Fibroblast of skin of left quadriceps (primary cell): ENCODE measurements at regions not wholly inside any gene's neighbourhood (a gene's known extent, or its start where the extent isn't known, plus 50 kb on each side); places are given as distances from the start of the nearest gene placed in this dataset.
A peak's percentile ranks its signal among the peaks of the same experiment; 100 is the strongest.
"Not testable (repeated sequence)": the region's sequence is repeated elsewhere in the genome, so short reads cannot be mapped to it uniquely, and the experiment has no call there.

Experiments
- DNase-seq, 2 experiments: peaks; one replicate each; pipeline ENCODE4 v3.0.0-alpha.2; 2013; ENCODE audit warnings: low read depth in 2 of 2

DNA sequence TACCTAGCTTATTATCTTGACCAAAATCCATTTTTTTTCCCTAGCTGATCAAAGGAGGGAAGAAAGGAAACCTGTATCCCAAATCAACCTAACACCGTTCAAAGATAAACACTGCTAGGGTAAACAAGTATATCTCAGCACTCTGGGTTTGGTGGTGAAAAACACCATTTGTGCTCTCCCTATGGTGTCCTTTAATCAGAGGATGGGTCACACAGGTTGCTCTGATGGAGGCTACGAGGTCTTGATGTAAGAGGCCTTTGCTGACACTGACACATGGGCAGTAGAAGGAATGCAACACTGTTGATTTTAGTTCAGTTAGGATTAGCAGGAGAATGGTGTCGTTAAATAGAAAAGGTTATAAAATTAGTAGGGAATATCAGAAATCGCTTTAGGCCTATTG lies 179.3 kb downstream of the HDGFL1 start:
- DNase-seq, result no peak

DNA sequence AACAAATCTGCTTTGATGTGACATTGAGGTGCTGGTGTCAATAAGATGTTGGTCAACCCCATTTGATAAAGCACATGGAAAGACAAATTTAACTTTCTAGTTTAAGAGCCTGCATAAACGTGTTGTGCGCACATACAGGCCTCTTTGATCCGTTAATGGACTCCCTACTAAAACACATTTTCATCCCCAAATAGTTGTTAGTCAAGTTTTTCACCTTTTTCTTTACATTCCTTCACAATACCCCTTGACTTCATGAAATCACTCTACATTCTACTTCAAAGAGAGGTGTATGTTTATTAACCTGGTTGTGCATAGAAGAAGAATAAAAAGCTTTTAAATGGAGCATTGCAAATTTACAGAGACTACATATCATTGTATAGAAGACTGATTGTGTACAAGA lies 180.3 kb downstream of the HDGFL1 start:
- no peak for DNase-seq

DNA sequence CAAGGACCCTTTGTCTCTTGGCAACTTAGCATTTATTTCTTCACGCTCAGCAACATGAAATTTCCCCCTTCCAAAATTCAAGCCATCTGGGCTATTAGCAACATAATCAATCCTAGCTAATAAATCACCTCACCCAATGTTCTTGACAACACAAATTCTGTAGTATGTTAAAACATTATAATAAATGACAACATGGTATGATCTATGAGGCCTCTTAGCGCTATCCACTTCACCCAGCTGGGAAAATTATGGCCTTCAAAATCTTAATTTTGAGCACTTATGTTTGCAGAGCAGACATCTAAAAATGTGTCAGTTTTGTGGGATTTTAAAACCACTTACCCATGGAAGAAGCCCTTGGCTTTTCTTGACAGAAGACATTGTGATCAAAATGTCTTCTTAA lies 181.9 kb downstream of the HDGFL1 start:
- no peak for DNase-seq

DNA sequence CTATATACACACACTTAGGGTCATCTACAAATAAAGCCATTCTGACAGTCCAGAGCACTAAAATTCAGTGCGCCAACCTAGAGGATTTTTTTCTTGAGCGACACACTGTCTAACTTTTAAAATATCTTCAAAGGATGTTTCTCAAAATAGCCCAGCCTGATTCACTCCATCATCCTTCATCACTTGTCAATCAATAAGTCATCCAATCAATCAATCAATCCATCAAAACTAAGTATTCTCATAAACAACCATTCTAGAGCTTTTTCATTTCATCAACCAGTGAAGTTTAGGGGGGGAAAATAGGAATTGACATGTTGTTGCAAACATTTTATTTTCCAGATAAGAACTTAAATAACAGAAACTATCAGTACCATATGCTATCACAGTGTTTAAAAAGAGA lies 183.2 kb downstream of the HDGFL1 start:
- no peak for DNase-seq

DNA sequence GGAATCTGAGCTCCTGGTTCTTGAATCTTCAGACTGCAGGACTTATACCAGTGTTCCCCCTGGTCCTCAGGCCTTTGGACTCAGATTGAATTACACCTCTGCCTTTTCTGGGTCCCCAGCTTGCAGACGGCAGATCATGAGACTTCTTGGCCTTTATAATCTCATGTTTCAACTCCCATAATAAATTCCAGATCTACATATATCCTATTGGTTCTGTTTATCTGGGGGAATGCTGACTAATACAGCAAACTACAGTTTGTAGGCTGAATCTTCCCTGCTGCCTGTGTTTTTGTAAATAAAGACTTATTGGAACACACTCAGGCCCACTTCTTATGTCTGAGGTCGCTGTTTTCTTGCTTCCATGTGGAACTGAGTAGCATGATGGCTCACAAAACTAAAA lies 184.7 kb downstream of the HDGFL1 start:
- DNase-seq, result peak in 1 of 2 experiments; percentile 37

DNA sequence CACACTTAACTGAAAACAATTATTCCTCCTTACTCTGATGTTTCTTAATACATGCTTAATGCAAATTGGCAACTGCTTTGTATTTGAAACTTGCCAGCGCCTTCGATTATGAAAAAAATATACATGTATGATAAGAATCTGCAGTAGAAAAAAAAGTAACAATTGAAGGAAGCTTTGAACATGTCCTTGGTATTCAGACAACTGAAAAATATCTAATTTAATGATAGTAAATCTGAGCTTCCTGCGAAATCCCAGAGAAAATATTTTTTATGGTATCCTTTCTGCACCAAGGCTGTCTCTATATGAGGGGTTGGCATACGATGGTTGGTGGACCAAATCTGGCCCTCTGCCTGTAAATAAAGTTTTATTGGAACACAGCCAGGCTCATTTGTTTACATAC lies 186.2 kb downstream of the HDGFL1 start:
- no peak for DNase-seq

DNA sequence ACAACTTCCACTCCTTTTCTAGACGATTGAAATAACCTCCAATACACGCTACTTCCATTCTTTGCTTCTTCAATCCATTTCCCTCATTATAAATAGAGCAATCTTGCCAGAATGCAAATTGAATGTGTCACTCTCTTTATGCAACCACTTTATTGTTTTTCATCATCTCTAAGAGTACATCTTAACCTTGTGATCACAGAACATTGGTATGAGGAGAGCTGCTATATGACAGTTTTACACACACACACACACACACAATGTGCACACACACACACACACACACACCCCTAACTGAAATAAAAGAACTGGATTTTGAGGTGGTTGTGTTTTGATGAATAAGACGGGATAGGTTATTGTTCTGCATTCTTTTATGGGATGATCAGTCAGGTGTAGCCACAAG lies 187.0 kb downstream of the HDGFL1 start:
- DNase-seq, result peak; percentile 51 to 52

DNA sequence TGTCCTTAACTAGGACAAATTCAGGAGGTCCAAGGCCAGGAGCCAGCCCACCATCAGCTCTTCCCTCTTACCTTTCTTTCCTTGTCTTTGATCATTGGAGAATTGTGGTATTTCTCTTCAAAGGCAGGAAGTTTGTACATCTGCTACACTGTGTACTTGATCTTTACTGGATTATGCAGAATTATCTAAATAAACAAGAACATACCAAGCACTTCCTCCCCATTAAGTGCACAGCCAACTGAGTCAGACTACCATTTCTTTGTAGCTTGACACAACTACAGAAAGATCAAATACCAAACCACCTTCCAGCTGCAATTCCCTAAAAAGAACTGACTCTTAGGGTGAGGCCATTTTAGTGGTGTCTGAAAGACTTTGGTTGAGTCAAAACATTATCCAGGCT lies 195.1 kb downstream of the HDGFL1 start:
- no peak for DNase-seq

DNA sequence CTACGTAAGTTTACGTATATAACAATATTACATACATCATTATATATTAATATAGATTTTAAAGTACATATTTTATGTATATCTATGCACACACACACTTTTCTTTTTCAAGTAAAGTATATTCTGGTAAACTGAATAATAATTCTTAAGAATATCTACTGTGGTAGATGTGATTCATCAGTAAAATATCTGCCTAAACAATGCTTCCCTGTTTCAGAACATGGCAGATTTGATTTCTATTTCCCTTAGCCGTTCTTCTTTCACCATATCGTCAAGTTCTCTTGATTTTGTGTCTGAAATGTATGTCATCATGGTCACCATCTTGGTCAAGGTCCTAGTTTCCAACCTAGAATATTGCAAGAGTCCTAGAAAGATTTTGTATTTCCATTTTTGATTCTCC lies 195.6 kb downstream of the HDGFL1 start:
- no peak for DNase-seq

DNA sequence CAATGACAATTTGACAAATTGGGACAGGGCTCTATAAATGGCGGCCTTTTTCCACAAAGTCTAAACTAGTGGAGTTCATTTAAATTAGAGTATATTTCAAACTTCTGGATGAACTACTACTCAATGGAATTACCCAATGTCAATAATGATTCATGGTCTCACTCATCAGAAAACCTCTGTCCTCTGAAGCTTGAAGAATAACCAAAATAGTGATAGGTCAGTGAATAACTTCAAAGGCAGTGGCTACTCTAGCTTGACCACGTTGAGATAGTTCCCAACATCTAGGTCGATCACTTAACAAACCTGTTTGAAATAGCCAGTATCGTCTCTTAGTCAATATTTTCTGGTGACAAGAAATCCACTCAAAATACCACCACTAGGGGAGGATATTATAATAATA lies 197.6 kb downstream of the HDGFL1 start:
- no peak for DNase-seq

DNA sequence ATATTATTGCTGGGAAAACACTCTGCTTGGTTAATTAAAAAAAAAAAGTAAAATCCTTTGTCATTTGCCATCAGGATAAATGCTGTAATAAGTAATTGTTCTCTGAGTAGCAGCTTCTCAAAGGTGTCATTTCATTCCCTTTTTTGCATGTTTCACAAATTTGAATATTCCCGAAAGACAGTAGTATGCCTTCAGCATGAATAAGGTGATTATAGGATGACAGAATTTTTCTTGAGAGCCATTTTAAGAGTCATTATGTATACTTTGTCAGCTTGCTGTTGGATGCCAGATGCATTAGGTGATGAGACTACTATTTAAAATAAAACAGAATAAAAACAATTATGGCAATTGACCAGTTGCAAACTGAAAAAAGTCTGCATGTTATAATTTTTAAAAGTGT lies 200.7 kb downstream of the HDGFL1 start:
- DNase-seq, result no peak

DNA sequence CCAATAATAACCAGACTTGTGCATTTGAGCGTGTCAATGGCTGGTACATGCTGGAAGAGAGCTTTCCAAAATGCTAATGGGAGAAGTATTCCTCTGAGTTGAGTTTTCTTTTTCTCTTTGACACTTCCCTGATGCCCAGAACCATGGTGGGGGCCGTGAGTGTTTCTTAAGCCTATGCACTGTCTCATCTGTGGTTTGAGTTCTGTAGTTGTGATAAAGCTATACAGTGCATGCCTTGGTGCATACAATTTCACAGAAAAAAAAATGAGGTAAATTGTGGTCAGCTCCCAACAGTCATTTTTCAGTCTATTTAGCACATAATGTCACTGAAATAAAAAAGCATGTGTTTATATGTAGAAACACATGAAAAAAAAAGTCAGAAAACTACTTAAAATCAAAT lies 204.8 kb downstream of the HDGFL1 start:
- no peak for DNase-seq

DNA sequence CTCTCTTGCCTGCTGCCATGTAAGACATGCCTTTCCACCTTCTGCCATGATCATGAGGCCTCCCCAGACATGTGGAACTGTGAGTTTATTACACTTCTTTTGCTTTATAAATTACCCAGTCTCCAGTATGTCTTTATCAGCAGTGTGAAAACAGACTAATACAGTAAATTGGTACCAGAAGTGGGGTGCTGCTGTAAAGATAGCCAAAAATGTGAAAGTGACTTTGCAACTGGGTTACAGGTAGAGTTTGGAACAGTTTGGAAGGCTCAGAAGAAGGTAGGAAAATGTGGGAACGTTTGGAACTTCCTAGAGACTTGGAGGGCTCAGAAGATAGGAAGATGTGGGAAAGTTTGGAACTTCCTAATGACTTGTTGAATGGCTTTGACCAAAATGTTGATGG lies 209.1 kb downstream of the HDGFL1 start:
- DNase-seq, result not testable (repeated sequence)

DNA sequence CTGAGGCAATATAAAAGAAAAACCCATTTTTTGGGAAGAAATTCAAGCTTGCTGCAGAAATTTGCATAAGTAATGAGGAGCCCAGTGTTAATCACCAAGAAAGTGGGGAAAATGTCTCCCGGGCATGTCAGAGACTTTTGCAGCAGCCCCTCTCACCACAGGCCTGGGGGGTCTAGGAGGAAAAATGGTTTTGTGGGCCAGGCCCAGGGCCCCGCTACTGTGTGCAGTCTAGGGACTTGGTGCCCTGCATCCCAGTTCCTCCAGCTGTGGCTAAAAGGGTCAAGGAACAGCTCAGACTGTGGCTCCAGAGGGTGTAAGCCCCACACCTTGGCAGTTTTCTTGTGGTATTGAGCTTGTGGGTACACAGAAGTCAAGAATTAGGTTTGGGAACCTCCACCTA lies 209.7 kb downstream of the HDGFL1 start:
- DNase-seq, result no peak

DNA sequence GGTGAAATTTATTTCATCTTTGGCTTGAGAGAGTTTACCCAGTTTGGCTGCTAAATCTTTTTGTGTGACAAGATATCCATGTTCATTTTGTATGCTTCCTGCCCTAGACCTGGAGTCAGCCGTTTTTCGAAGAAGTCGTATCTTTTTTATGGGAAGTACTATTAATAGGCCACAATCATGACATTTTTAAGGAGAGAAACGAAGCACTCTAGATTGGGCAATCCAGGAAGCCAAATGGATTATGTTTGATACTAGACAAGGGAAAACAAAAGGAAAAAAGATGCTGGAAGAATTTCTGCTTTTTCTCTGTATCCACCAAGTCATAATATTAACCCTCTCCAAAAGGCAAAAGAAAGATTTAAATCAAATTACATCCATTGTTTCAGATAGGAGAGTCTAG lies 214.6 kb downstream of the HDGFL1 start:
- no peak for DNase-seq

DNA sequence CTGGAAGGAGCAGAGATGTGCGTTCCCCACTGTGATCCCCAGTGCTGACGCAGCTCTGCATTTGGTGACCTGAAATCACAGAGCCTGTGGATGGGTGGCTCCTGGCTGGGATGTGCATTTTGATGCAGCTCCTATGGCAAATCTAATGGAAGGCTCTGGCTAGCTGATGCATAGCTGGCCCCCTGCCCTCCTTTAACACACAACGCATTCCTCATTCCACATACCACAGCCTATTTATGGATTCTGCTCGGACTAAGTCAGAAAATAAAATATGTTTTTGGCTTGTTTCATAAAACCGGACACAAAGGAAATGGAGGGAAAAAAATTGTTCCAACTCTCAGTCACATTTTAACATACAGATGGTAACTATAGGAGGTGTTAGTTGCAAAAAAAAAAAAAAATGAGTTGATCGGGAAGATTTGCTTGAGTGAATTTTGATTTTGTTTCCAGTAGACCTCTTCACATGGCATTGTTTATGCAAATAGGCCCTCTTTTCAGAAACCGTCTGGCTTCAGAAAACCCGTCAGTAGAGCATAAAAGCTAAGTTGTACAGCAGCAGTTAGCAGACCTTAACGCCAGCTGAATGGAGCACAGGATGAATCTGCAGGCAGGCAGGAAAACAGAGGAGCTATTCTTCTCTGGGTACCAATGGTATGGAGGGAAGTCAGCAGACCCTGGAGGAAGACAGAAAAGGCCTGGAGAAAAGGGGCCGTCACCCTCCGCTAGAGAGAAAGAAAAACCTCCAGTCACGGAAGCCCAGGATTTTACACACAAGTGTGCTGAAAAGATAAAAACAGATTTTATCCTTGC lies 215.4 kb downstream of the HDGFL1 start:
- peak; percentile 50 to 54 for DNase-seq

DNA sequence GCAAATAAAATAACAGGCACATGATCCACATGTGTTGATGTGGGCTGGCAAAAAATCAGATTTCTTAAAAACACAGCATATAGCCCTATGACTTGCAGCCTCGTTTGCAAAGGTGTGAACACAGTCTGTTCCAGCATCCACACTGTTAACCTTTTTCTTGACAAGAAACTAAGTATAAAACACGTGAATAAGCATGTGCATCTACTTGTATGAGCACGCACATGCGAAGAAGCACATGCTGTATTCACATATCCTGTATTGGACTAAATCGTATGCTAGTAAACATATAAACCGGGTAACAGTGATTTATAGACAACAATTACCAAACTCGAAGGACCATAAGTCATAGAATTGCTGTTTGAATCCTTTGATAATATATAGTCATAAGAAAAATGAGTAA lies 218.7 kb downstream of the HDGFL1 start:
- no peak for DNase-seq

DNA sequence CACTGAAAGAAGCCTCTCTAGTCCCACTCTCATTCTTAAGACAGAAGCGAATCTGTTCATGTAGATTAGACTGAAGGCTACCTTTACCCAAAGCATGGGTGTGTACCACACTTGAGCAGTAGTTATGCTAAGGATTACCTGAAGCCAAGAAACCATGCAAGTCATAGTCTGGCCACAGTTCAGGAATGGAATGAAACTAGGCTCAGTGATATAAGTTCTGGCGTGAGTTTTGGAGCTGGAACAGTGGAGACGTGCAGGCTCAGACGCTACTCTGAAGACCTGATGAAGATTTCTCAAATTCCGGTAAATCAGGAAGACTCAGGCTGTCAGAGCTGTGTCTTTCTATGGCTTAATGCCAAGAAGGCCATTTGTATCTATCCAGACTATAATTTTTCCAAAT lies 219.9 kb downstream of the HDGFL1 start:
- no peak for DNase-seq

DNA sequence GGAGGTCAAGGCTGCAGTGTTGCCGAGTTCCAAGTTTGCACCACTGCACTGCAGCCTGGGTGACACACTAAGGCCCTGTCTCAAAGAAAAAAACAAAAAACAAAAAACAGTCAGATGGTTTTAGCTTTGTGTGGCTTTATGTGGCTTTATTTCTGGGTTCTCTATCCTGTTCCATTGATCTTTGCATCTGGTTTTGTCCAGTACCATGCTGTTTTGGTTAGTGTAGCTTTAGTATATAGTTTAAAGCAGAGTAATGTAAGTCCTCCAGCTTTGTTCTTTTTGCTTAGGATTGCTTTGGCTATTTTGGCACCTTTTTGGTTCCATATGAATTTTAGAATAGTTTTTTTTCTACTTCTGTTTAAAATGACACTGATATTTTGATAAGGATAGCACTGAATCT lies 225.5 kb downstream of the HDGFL1 start:
- DNase-seq, result no peak

DNA sequence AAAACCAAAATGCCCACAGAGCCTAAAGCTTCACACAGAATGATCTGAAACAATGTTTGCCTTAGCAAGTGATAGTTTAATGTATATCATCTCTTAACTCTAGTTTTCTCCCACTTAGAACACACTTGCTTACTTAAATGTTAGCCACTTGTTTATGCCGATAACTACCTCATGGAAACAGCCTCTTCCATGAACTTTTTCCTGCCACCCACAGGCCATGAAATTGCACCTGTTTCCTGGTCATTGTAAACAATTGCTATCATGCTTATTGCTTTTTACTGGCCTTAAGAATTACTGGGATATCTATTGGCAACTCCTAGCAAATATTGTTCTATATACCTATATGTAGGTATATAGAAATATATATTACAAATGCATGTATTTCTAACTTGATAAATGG lies 231.1 kb downstream of the HDGFL1 start:
- no peak for DNase-seq

DNA sequence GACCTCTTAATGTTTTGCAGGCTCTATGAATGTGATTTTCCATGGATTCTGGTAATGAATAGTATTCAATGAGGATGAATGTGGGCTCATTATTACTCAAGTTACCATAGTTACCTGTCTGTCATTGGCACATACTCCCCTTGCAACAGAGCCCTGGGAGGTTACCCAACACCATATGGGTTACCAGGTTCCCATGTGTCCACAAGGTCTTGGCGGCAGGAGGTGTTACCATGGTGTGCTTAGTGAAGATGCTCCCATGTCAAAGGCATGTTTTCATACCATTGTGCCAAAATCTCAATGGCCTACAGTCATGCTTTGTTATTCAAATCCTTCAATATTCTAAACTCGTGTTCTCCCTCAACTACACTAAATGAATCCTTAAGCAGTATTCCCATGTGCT lies 232.5 kb downstream of the HDGFL1 start:
- DNase-seq, result no peak

DNA sequence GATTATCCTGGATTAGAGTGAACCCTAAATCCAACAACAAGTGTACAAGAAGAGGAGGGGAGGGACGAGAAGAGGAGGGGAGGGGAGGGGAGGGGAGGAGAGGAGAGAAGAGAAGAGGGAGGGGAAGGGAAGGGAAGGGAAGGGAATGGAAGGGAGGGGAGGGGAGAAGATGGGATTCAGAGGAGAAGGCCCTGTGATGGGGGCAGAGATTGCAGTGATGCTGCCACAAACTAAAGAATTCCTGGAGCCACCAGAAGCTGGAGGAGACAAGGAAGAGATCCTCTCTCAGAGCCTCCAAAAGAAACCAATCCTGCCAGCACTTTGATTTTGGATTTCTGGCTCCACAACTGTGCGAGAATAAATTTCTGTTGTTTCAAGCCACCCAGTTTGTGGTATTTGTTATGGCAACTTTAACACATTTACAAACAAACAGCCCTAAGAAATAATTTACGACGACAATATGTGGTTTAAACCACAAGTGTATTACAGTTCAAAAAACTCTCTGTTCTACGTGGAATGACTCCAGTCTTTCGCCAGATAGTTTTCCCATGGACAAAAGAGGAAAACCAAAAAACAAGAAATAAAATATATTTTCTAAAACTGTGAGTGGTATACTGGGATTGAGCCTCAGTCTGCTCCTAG lies 235.4 kb downstream of the HDGFL1 start:
- DNase-seq, result no peak

DNA sequence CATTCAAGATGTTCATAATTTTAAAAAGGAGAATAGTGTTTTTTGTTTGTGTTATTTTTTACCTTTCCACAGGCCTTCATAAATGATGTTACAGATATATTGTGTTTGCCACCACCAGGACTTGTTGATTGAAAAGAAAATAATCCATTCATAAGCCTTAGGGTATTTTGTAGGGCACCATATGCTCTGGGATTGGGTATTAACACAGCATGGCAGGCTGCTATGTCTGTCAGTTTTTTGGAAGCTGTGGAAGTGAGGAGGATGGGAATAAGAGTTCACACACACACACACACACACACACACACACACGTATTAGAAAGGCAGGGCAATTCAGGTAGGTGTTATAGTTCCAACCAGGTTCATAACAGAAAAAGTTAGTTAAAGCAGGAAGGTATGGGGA lies 237.9 kb downstream of the HDGFL1 start:
- no peak for DNase-seq

DNA sequence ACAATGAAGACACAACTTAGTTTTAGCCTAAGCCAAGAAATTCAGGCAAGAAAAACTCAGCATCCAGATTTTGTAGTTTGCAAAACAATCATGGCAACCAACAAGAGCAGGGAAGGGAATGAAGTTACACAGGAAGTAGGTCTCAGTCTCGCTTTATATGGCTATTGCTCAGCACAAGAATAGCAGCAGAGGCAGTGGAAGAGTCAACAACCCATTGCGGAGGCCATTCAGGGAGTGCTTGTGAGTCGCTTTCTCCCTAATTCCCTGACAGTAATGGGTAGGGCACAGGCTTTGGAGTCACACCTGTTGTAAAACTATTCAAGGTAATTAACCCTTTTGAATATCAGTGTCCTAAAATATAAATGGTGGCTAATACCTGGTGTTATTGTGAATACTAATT lies 238.5 kb downstream of the HDGFL1 start:
- DNase-seq, result no peak
